HG02884 (cell line): ENCODE measurements at regions not wholly inside any gene's neighbourhood (a gene's known extent, or its start where the extent isn't known, plus 50 kb on each side); places are given as distances from the start of the nearest gene placed in this dataset.
"Not testable (repeated sequence)": the region's sequence is repeated elsewhere in the genome, so short reads cannot be mapped to it uniquely, and the experiment has no call there.

Experiments
- ATAC-seq: cut with Tn5 transposase; IDR thresholded peaks from one replicate; pipeline ENCODE4 v1.9.1; 2021; ENCODE audit warnings: mild to moderate bottlenecking, moderate library complexity; ENCODE audit not compliant: unreplicated experiment

DNA sequence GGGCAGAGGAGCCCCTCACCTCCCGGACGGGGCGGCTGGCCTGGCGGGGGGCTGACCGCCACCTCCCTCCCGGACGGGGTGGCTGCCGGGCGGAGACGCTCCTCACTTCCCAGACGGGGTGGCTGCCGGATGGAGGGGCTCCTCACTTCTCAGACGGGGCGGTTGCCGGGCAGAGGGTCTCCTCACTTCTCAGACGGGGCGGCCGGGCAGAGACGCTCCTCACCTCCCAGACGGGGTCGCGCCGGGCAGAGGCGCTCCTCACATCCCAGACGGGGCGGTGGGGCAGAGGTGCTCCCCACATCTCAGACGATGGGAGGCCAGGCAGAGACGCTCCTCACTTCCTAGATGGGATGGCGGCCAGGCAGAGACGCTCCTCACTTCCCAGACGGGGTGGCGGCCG, 1615.9 kb upstream of the C9orf72 start:
- not testable (repeated sequence) for ATAC-seq

DNA sequence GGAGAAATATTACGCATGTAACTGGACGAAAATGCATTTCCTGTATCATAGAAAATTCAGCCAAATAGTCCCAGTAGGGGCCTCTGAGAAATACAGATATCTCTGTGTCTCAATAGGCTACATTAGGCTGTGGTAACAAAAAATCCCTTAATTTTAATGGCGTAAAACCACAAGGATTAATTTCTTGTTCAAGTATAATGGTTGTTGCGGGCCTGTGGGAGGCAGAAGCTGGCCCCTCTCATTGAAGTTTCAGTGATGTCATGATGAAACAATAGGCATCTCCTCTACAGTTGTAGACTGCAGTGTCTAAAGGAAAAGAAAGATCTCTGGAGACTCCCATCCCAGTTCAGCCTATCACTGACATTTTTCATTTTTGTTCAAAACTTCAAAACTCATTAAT, 1625.6 kb upstream of the C9orf72 start:
- ATAC-seq: no peak

DNA sequence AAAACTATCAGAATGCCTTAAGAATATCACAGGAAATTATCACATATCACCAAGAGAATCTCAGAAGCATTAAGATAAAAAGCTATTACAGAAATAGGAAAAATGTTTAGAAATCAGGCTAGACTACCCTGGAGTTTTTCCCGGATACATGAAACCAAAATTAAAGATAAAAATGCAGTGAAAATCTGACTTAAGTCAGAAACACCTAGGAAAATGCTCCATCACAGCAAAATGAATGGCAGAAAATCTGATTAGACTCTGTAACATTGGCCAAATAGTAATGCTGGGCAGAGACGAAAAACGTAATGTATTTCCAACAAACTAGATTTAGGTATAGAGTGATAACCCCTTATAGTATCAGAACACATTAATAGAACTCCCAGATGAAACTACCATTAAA, 1626.7 kb upstream of the C9orf72 start:
- no peak for ATAC-seq

DNA sequence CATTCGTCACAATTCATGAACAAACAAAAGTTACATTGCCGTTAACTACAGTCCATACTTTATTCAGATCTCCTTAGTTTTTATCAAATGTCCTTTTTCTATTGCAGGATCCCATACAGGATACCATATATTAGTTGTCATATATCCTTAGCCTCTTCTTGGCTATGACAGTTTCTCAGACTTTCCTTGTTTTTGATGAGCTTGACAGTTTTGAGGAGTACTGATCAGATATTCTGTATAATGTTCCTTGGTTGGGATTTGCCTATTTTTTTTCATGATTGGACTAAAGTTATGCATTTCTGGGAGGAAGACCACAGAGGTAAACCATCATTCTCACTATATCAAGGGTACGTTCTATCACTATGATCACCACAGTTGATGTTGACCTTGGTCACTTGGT, 1627.4 kb upstream of the C9orf72 start:
- ATAC-seq: no peak

DNA sequence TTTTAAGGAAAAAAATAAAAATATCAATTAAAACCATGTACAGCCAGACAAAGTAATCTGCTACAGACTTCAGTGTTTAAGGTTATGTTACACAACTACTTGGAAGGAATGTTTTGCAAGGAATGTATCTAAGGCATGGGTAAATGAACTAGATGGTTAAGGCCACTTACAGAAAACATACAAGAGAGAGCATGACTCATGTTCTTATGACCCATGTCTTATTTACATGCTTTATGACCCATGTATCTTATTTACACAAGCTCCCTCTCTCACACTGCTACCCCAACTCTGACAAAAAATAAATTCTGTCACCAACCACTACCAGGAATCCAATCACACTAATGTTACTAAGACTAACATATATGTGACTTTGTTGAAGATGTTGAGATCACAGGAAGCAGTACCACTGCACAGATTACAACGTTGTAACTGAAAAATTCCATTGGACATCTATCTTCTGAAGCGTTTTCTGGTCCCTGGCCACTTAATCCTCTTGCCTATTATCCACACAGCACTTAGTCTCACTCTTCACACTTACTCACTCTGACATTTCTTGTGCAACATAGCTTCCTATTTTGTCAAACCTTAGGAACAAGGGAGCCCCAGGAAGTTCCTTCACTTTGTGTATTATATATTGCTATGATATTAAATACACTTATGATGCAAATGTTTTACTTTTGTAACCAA, 1630.1 kb upstream of the C9orf72 start:
- no peak for ATAC-seq

DNA sequence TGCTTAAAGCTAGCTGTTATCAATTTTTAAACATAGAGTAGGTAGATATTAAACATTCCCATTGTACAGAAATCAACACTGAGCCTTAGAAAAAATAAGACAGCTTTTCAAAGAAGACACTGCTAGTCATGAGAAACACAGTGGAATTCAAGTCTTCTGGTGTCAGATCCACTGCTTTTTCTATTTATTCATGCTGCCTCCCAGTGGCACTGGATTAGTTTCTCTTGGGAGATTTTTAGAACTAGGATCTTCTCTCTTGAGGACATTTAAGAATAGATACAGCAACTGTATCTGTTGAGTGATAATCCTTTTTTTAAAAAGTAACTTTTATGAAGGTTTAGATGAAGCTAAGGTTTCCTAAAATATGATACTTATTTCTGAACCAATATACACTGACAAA, 1635.4 kb upstream of the C9orf72 start:
- ATAC-seq: no peak

DNA sequence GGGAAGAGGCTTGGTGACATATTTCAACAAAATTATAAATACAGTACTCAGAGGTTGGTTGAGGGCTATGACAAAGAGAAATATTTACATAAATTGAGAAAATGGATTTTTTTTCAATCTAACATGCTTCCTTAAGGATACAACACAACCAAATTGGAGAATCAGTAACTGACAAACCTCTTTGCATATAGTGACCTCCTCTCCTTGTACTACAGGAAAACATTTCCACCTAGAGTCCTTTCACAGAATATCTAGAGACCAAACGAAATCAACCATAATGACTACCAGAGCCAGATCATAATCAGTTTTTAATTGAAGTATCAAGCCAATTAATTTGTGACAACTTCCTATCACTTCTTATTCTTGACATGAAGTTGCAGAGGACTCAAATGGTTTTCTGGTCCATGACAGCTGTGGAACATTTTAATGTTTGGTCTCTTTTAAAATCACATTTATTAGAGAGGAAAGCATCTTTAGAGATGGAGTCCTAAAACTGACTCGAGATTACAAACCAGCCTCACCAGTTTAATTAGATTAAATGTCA, 1636.5 kb upstream of the C9orf72 start:
- no peak for ATAC-seq

DNA sequence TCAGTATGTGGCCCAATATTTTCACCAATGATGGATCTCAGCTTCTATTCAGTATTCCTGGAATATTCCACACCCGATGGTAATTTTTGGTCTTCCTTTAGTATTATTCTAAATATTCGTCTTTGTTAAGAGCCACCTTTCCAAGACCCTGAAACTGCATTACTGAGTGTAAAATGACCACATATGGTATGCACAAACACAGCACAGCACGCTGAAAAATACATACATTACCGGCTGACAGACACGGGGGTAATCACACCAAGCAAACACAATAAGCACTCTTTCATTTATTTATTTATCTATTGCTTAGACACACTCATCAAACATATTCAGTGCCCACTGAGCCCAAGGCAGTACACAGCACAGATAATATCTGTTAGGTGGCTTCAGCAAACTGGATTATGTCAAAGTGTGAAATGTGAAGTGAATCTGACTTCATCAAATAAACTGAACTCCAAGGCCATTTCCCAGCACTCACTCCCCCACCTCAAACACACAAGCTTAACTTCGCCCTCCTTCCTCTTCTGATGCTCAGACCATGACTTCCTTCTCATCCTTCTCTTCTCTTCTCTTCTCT, 1637.8 kb upstream of the C9orf72 start:
- no peak for ATAC-seq

DNA sequence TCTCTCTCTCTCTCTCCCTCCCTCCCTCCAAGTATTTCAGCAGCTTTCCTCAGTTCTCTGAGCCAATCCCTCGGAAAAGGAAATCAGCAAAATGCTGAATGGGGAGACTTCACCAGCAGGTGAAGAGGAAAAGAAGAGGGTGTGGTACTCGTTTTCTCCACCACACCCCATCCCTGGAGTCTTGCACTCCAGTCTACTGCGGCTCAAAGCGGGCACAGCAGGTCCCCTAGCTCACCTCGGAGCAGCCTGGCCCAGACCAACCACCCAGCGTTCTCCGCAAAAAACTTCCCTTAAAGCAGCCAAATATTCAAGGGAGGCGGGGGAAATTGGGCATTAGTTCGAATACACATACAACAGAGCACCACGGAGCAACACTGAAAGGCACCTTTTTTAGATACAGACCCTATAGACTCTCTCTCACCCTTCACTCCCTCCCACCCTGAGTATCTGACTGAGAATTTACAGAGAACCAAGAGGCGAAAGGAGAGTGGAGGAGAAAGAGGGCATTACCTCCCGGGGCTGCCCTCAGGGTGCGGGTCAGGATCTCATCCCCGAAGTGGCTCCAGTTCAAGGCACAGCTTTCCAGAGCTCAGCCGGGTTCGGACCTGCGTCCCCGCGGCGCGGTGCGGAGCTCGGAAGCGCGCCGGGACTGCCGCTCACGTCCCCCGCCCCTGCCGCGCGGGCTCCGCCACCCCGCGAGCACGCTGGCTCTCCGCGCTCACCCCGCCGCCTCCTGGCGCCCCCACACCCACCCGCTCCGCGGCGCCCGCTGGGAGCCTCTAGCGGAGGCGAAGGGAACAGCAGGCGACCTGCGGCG, 1638.5 kb upstream of the C9orf72 start:
- ATAC-seq: peak; percentile 90

DNA sequence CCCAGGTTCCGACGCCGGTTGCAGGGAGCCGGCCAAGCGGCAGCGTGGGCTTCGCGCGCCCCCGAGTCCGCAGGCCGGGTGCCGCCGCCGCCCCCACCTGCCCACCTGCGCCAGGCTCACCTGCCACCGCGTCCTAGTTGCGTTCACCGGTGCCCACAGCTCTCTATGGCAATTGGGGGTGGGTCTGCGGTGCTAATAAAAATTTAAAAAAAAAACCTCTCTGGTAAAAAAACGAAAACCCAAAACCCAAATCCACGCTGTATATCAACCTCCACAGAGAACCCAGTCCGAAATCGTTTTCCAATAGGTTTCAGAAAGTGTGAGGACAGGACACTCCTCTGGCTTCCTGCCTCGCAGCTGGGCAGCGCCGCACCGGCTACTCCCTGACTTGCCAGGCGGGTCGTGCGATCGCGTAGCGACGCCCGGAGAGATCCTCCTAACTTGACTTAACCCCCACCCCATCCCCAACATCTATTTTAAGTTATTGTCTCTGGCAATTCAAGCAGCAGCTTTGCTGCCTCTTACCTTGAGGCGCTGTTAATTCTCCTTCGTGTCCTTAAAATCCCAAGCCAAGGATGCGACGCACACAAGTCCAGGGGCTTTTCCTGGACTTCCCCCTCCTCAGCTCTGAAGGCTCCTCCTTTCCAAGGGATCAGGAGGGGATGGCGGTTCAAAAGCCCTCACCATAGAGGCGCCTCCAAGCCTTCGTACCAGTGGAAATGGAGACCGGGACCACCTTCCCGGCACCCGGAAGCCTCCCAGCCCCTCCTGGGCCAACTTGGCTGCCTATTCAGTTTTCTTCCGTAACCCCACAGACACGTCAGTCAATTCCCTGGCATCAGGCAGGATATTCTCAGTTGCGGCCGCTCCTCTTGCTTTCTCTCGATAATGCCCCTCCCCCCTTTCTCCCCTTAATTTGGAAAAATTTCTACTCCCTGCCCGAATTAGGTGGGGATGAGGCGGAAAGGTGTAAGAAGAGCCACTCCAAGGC, 1639.4 kb upstream of the C9orf72 start:
- no peak for ATAC-seq

DNA sequence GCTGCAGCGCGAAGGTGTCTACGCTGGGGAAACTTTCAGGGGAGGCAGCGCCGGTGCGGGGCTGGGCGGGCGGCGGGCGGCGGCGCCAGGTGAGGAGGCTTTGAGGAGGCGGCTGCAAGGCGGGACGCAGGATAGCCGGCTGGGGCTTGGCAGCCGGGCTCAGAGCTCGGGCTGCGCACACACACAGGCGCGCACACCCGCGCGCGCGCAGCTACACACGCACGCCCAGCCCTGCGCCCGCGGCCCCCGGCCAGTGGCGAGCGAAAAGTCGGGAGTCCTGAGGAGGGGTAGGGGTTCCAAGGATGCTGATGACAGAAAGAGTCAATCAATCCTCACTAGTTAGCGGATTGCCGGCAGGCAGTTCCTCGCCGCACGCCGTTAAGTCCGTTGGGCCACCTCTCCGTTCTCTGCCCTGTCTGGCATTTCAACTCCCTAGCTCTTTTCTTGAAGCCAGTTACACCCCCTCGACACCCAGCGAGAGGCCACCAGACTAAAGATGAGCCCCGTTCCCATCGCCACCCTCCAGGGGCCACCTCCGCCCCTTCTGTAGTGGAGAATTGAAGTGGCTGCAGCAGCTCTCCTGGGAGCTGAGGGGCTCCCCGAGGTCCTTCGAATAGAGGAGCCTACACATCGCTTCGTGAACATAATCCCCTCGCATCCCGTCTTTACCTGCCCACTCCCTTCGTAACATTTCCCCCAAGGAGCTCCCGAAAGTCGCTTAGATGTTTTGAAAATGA, 1640.3 kb upstream of the C9orf72 start, which contains the start of gene LINGO2:
LINGO2 (minus strand) TSS at position 185 of the 737 bp plus-strand sequence.
- ATAC-seq: no peak

DNA sequence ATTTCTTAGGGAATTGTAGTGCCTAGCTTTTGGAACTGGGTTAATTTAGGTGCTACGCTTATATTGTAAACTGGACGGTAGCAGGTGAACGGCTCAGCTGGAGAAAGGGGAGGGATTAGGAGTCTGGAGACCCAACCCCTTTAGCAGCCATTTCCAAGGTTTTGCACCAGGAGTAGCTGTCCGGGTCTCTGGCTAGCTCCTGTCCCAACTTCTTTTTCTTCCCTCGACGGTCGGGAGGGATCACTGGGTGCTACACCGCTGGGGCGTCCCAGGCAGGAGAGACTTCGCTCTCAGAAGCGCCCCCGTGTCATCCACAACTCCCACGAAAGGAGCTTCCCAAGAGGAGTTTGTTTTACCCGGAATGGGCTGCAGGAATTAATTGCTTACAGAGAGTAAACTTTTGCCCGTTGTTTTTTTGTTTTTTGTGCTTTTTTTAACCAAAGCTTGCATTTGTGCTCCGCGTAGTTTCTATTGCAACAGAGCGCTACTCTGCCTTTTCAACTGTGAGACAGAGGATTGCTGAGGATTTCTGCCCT, 1640.9 kb upstream of the C9orf72 start:
- ATAC-seq: no peak

DNA sequence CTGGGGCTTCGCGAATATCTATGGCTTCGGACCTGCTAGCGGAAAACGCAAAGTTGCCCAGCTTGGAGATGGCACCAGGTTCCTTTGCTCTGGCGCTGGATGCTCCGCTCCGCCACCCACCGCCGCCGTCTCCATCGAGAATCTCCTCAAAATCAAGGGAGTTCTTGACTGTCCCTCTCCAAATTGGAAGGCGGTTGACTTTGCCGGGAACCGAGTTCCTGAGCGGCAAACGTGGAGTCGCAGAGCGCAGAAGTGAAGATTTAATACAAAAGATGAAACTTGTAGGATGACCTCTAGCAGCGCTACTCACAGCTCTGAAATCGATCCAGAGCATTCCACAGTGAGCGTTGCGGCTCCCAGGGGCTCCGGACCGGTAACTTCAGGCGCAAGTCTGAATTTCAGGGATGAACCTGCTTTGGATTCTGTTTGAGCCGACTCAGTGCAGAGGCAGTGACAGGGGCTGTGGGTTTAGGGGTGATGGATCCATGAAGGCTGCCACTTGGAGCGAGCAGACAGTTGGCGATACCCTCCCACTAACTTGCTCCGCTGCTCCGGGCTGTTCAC, 1641.5 kb upstream of the C9orf72 start:
- no peak for ATAC-seq

DNA sequence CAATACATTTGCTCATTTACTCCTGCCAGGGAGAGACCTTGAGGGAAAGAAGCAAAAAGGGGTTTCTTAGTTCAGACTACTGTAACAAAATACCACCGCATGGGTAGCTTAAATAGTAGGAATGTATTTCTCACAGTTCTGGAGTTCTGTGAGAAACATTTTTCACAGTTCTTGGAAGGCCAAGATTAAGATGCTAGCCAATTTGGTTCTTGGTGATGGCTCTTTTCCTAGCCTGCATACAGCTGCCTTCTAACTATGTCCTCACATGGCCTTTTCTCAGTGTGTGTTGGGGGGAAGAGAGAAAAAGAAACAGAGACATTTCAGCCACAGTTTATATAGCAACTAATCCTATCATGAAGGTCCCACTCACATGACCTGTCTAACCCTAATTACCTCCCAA, 1644.7 kb upstream of the C9orf72 start:
- ATAC-seq: no peak

DNA sequence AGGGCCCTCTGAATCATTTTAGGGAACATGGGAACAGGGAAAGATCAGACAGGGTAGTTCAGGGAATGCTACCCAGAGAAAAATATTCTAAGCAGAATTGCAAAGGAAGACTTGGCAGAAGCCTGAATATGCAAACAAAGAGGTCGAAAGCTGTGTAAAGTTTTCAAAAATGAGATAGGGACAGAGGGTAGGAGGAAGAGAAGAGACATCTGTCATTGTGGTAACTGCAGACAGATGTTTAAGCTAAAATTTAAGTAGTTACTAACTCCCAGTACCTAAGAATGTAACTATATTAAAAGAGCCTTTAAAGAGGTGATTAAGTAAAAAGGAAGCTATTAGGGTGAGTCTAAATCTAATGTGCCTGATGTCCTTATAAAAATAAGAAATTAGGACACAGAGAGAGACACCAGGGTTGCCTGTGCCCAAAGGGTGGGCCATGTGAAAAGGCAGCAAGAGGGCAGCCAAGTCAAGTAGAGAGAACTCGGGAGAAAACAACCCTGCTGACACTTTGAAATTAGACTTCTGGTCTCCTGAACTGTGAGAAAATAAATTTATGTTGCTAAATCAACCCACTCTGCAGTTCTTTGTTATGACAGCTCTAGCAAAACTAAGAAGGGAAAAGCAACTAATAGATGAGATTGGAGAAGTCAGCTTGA, 1647.4 kb upstream of the C9orf72 start:
- ATAC-seq: no peak

DNA sequence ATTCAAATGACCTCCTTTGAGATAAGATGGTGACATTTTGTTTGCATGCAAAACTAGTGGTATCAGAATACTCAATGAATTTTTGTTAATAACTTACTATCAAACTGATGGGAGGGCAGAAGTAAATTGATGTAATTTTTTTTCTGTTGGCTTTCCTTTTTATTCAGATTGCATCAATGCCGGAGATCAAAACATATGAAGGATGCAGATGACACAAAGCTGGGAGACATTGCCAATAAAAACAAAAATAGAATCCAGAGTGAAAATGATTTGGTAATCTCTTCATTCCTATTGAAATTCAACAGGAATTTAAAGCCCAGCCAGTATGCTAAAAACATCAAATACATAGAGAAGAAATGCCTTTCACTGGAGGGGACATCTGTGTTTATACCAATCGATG, 1655.3 kb upstream of the C9orf72 start:
- ATAC-seq: no peak

DNA sequence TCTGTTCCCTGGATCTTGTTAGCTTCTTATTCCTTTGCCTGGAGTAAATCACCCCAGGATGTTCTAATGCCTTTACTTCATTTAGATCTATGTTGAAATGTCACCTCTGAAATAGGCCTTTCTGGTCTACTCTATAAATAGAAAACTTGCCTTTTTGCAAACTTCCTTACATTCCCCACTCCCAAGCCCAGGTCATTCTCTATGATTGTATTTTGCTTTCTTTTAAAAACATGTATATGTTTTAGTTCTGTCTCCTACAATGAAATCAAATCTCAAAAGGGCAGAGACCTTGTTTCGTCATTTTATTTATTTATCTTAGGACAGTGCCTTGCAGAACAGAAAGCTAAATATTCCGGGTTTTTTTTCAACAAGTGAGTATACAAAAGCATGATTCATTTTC, 1657.7 kb upstream of the C9orf72 start:
- ATAC-seq: no peak

DNA sequence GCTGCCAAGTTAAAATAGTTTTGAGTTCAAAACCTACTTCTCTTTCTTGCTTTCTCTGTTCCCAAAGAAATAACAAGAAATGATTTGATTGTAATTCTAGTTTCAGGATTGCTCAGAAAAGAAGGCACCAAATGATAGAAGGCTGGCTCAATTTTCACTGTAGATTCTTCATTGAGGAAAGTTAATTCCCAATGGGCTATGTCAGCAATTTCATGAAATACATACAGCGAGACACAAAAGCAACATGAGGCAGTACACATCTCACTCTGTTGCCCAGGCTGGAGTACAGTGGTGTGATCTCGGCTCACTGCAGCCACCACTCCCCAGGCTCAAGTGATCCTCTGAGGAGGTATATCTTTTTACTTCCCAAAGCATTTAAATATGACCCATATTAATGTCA, 1659.9 kb upstream of the C9orf72 start:
- ATAC-seq: no peak

DNA sequence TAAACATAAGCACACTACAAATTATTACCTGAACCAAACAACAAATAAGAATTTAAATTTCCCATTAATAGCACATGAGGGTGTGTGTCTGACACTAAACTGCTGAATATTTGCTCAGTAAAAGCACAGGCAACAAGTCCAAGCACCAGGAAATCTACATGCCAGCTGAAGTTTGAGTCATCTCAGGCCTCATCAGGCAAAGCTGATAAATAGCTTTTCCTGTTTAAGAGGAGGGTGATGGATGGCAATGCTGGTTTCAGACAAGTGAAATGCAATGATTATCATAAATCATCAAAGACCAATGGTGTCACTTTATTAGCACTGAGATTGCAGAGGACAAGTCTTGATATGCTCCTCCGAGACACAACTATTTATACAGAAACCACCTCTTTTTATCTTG, 1668.0 kb upstream of the C9orf72 start:
- ATAC-seq: no peak
